ENCODE measurements at regions not wholly inside any gene's neighbourhood (a gene's known extent, or its start where the extent isn't known, plus 50 kb on each side); places are given as distances from the start of the nearest gene placed in this dataset.
"Not testable (repeated sequence)": the region's sequence is repeated elsewhere in the genome, so short reads cannot be mapped to it uniquely, and the experiment has no call there.

- DNase-seq, result no peak
Measured at GRCh38 chrX:56343219-56343618, 111.1 kb downstream of the KLF8 start.

- DNase-seq, result no peak
Measured at GRCh38 chrX:56343664-56344063, 111.5 kb downstream of the KLF8 start.

- not testable (repeated sequence) for DNase-seq
Measured at GRCh38 chrX:56358145-56358544, 126.0 kb downstream of the KLF8 start.

GRCh38 chrX:56365171-56365570, 133.0 kb downstream of the KLF8 start:
- DNase-seq, result not testable (repeated sequence)

- peak in 1 of 2 experiments; percentile 11 for DNase-seq
Measured at GRCh38 chrX:56366901-56367300, 134.7 kb downstream of the KLF8 start.

- no peak for DNase-seq
Measured at GRCh38 chrX:56368962-56369361, 136.8 kb downstream of the KLF8 start.

- DNase-seq, result not testable (repeated sequence)
Measured at GRCh38 chrX:56379984-56380780, 148.0 kb downstream of the KLF8 start.

GRCh38 chrX:56382278-56382677, 150.1 kb downstream of the KLF8 start:
- DNase-seq, result no peak

GRCh38 chrX:56385336-56385735, 153.2 kb downstream of the KLF8 start:
- DNase-seq, result no peak

- no peak for DNase-seq
Measured at GRCh38 chrX:56385960-56386359, 153.8 kb downstream of the KLF8 start.

- no peak for DNase-seq
Measured at GRCh38 chrX:56397636-56398035, 165.5 kb downstream of the KLF8 start.

GRCh38 chrX:56402207-56402606, 161.2 kb upstream of the UBQLN2 start:
- no peak for DNase-seq

- DNase-seq, result no peak
Measured at GRCh38 chrX:56429581-56429980, 133.8 kb upstream of the UBQLN2 start.

GRCh38 chrX:56451981-56452380, 111.4 kb upstream of the UBQLN2 start:
- DNase-seq, result not testable (repeated sequence)

- DNase-seq, result no peak
Measured at GRCh38 chrX:56462389-56462788, 101.0 kb upstream of the UBQLN2 start.

- no peak for DNase-seq
Measured at GRCh38 chrX:56468441-56468840, 95.0 kb upstream of the UBQLN2 start.

- DNase-seq, result not testable (repeated sequence)
Measured at GRCh38 chrX:56494923-56495322, 68.5 kb upstream of the UBQLN2 start.

GRCh38 chrX:56498756-56499155, 64.7 kb upstream of the UBQLN2 start:
- DNase-seq, result no peak

- no peak for DNase-seq
Measured at GRCh38 chrX:56499372-56499771, 64.1 kb upstream of the UBQLN2 start.

GRCh38 chrX:56503941-56504673, 59.3 kb upstream of the UBQLN2 start:
- DNase-seq, result no peak

- no peak for DNase-seq
Measured at GRCh38 chrX:56505866-56506265, 57.6 kb upstream of the UBQLN2 start.

Data from NCI-H526 (cell line).